IMR-90 (cell line): ENCODE measurements at regions not wholly inside any gene's neighbourhood (a gene's known extent, or its start where the extent isn't known, plus 50 kb on each side); places are given as distances from the start of the nearest gene placed in this dataset.
A peak's percentile ranks its signal among the peaks of the same experiment; 100 is the strongest.

ENCODE experiments used
- ATAC-seq: fragments of 200-7000 bp; cut with Tn5 transposase; 2 replicates; pipeline ENCODE4 v1.9.1; 2020; ENCODE audit warnings: low read depth, mild to moderate bottlenecking, moderate library complexity
- BruUV-seq: library from RNA; stranded (reverse); fragments of 400-500 nt; replicated peaks from 2 replicates; lab custom pipeline; 2021; lab: Mats Ljungman, UMichigan
- CTCF ChIA-PET: fragments of 300-600 bp; formaldehyde crosslinking; extraction: SDS; loops from one replicate; lab custom pipeline; 2021; ENCODE audit warnings: antibody characterized with exemption; lab: Yijun Ruan, JAX
- POLR2A ChIA-PET: fragments of 300-600 bp; sonication (Branson Sonifier 250); formaldehyde crosslinking; loops from one replicate; lab custom pipeline; 2022; ENCODE audit warnings: antibody characterized with exemption; ENCODE audit not compliant: unreplicated experiment; lab: Charles Lee
- DNase-seq: peaks from one replicate; pipeline ENCODE4 v3.0.0; 2013
- H2AFZ ChIP-seq: replicated peaks from 2 replicates; pipeline ENCODE3; 2013; ENCODE audit warnings: low read length, mild to moderate bottlenecking; ENCODE audit not compliant: poor library complexity
- H2AK5ac ChIP-seq: 2 replicates; pipeline ENCODE4 v1.6.1; 2013; ENCODE audit warnings: low read depth, low read length, inconsistent platforms
- H2AK9ac ChIP-seq: replicated peaks from 2 replicates; pipeline ENCODE3; 2013; ENCODE audit warnings: mild to moderate bottlenecking, low read depth, low read length, moderate library complexity; ENCODE audit not compliant: poor library complexity
- H2BK120ac ChIP-seq: 2 replicates; pipeline ENCODE4 v1.6.1; 2013; ENCODE audit warnings: low read depth, low read length, inconsistent platforms
- H2BK15ac ChIP-seq: 3 replicates; pipeline ENCODE4 v1.6.1; 2013; ENCODE audit warnings: low read depth, low read length, inconsistent platforms
- H2BK20ac ChIP-seq: 2 replicates; pipeline ENCODE4 v1.6.1; 2013; ENCODE audit warnings: low read depth, mild to moderate bottlenecking, inconsistent platforms, low read length, moderate library complexity
- H2BK5ac ChIP-seq: 2 replicates; pipeline ENCODE4 v1.6.1; 2013; ENCODE audit warnings: mild to moderate bottlenecking, low read depth, low read length, inconsistent platforms; ENCODE audit not compliant: poor library complexity, severe bottlenecking
- H3K14ac ChIP-seq: replicated peaks from 2 replicates; pipeline ENCODE4 v1.6.1; 2013; ENCODE audit warnings: low read depth, low read length, inconsistent platforms
- H3K18ac ChIP-seq: 2 replicates; pipeline ENCODE4 v1.6.1; 2013; ENCODE audit warnings: low read depth, low read length, control low read depth
- H3K23ac ChIP-seq: 2 replicates; pipeline ENCODE4 v1.6.1; 2013; ENCODE audit warnings: low read depth, low read length, inconsistent platforms
- H3K27ac ChIP-seq: 2 replicates; pipeline ENCODE4 v1.5.1; 2013; ENCODE audit warnings: mild to moderate bottlenecking, control low read depth, low read length; ENCODE audit not compliant: insufficient read depth
- H3K27me3 ChIP-seq: 2 replicates; pipeline ENCODE4 v1.6.1; 2013; ENCODE audit warnings: low read length; ENCODE audit not compliant: control insufficient read depth, insufficient read depth
- H3K36me3 ChIP-seq: 2 replicates; pipeline ENCODE4 v1.6.1; 2013; ENCODE audit warnings: low read length, mixed read lengths; ENCODE audit not compliant: control insufficient read depth, insufficient read depth
- H3K4ac ChIP-seq: 2 replicates; pipeline ENCODE4 v1.6.1; 2013; ENCODE audit warnings: low read depth, low read length, inconsistent platforms
- H3K4me1 ChIP-seq: 2 replicates; pipeline ENCODE4 v1.6.1; 2013; ENCODE audit warnings: low read length, mixed read lengths; ENCODE audit not compliant: control insufficient read depth, insufficient read depth
- H3K4me2 ChIP-seq: 2 replicates; pipeline ENCODE4 v1.6.1; 2013; ENCODE audit warnings: low read depth, mild to moderate bottlenecking, control low read depth, low read length, moderate library complexity
- H3K4me3 ChIP-seq: 2 replicates; pipeline ENCODE4 v1.5.1; 2013; ENCODE audit warnings: low read depth, mild to moderate bottlenecking, control low read depth, low read length, moderate library complexity; ENCODE audit not compliant: insufficient read depth
- H3K56ac ChIP-seq: 2 replicates; pipeline ENCODE4 v1.6.1; 2013; ENCODE audit warnings: low read length, inconsistent platforms; ENCODE audit not compliant: insufficient read depth; ENCODE audit errors: extremely low read depth
- H3K79me1 ChIP-seq, 2 experiments: 2 replicates each; pipeline ENCODE4 v1.6.1; 2013; ENCODE audit warnings: low read length in 2 of 2, inconsistent platforms in 1 of 2, low read depth in 1 of 2
- H3K9ac ChIP-seq: 2 replicates; pipeline ENCODE4 v1.6.1; 2013; ENCODE audit warnings: low read depth, low read length, control low read depth
- H3K9me1 ChIP-seq: 2 replicates; pipeline ENCODE4 v1.6.1; 2013; ENCODE audit warnings: low read length, inconsistent platforms; ENCODE audit not compliant: insufficient read depth
- H3K9me3 ChIP-seq: 2 replicates; pipeline ENCODE4 v1.6.1; 2013; ENCODE audit warnings: low read length; ENCODE audit not compliant: control insufficient read depth, insufficient read depth
- H4K20me1 ChIP-seq: 2 replicates; pipeline ENCODE4 v1.6.1; 2013; ENCODE audit warnings: low read length, inconsistent platforms; ENCODE audit not compliant: insufficient read depth
- H4K5ac ChIP-seq: 2 replicates; pipeline ENCODE4 v1.6.1; 2013; ENCODE audit warnings: mild to moderate bottlenecking, low read depth, low read length, control low read depth
- H4K8ac ChIP-seq, 2 experiments: 2 replicates each; pipeline ENCODE4 v1.6.1; 2013; ENCODE audit warnings: low read depth in 2 of 2, low read length in 2 of 2, control low read depth in 1 of 2, inconsistent platforms in 1 of 2
- H4K91ac ChIP-seq: 2 replicates; pipeline ENCODE4 v1.6.1; 2013; ENCODE audit warnings: low read depth, low read length, inconsistent platforms; ENCODE audit not compliant: insufficient read depth
- CEBPB ChIP-seq: IDR thresholded peaks from 2 replicates; pipeline ENCODE4 v1.6.1; 2012; ENCODE audit warnings: low read depth, low read length, improper control_type of control experiment
- WGBS, 2 experiments: methylation state at CpG; one replicate each; pipeline versions ENCODE4 v1.1.5 to v1.1.7; 2013; ENCODE audit warnings: missing lambda C conversion rate in 2 of 2; ENCODE audit not compliant: insufficient read length in 1 of 2; ENCODE audit errors: extremely low coverage in 2 of 2; 5-methylcytosine and 5-hydroxymethylcytosine counted together
- dilution Hi-C: fragments of 300-500 bp; cut with HindIII; formaldehyde crosslinking; loops from one replicate; pipeline ENCODE4 v1.14.3; 2018; ENCODE audit warnings: low sequenced_read_pairs; ENCODE audit not compliant: unreplicated experiment
- in situ Hi-C: fragments of 300-500 bp; cut with MboI; formaldehyde crosslinking; loops from 3 replicates; pipeline ENCODE4 v1.14.3; 2019; ENCODE audit warnings: low sequenced_read_pairs, inconsistent platforms, mixed read lengths
- intact Hi-C: fragments of 100-400 bp; cut with micrococcal nuclease; formaldehyde crosslinking; loops from 2 replicates; pipeline ENCODE4 v1.10.0; 2022

GRCh38 chr21:33973268-33973667 is 57.7 kb upstream of the ATP5PO start:
- no peak overlapping the region for H3K4me3 ChIP-seq
- peak overlapping the region; percentile 0; the same call in 1 of the 2 replicates for H2BK120ac ChIP-seq
- no peaks in the 10 kb centered on the region for H3K27me3 ChIP-seq
- no peak overlapping the region for H3K56ac ChIP-seq
- no peaks in the 10 kb centered on the region for H3K36me3 ChIP-seq
- no peak overlapping the region for H2AK9ac ChIP-seq
- H2AK5ac ChIP-seq = peak overlapping the region; percentile 26; the same call in 1 of the 2 replicates
- no peaks in the 10 kb centered on the region; a peak in 1 of 4 replicates for H3K79me1 ChIP-seq
- no peak for TF ChIP-seq CEBPB
- intact Hi-C loops (no loop called here), in situ Hi-C loops (no loop called here), dilution Hi-C loops (no loop called here)
- DNase-seq (no peak), ATAC-seq (no peak)
- no peak overlapping the region for H3K18ac ChIP-seq
- H2AFZ ChIP-seq = peak overlapping the region; percentile 46
- H2BK15ac ChIP-seq = peak overlapping the region; percentile 23; the same call in 1 of the 3 replicates
- H3K14ac ChIP-seq = no peak overlapping the region
- peaks cover 26% of the 10 kb centered on the region for H3K9me1 ChIP-seq
- WGBS, 2 experiments = 80% methylated on average over 1 of the region's 5 CpGs; no CpG with 5 or more reads in 1 of the 2 experiments
- BruUV-seq = no TSS peak
- no peaks in the 10 kb centered on the region for H4K20me1 ChIP-seq
- H4K8ac ChIP-seq = peak overlapping the region in 1 of 2 experiments; percentile 16; a peak in 1 of 4 replicates
- no peak overlapping the region for H3K9ac ChIP-seq
- H3K4me2 ChIP-seq = no peak overlapping the region
- H2BK20ac ChIP-seq = no peak overlapping the region
- peaks cover 29% of the 10 kb centered on the region for H3K4me1 ChIP-seq
- no peak overlapping the region for H4K91ac ChIP-seq
- ChIA-PET CTCF (no interaction called here), POLR2A (interaction anchor here (0.6 kb wide), 1 partner anchor 595 kb away, joined by 3 read pairs; no protein-coding TSS in a partner anchor)
- H4K5ac ChIP-seq = no peak overlapping the region
- H3K23ac ChIP-seq = no peak overlapping the region
- peak overlapping the region; percentile 22; the same call in 1 of the 2 replicates for H3K4ac ChIP-seq
- no peak overlapping the region for H2BK5ac ChIP-seq
- H3K9me3 ChIP-seq = no peaks in the 10 kb centered on the region
- no peak overlapping the region for H3K27ac ChIP-seq
